Activated CD8-positive, alpha-beta T cell treated with anti-CD3 and anti-CD28 coated beads for 36 hours (primary cell): ENCODE measurements at regions not wholly inside any gene's neighbourhood (a gene's known extent, or its start where the extent isn't known, plus 50 kb on each side); places are given as distances from the start of the nearest gene placed in this dataset.

Experiments
- ATAC-seq: fragments of 200-7000 bp; cut with Tn5 transposase; one replicate; pipeline ENCODE4 v1.10.0; 2021; ENCODE audit warnings: mild to moderate bottlenecking, moderate library complexity
- CTCF ChIA-PET: fragments of 350-600 bp; sonication (Branson Sonifier 250); formaldehyde crosslinking; loops from one replicate; lab custom pipeline; 2021; ENCODE audit warnings: antibody characterized with exemption; lab: Charles Lee
- POLR2A ChIA-PET: fragments of 350-600 bp; sonication (Branson Sonifier 250); formaldehyde crosslinking; loops from one replicate; lab custom pipeline; 2021; ENCODE audit warnings: antibody characterized with exemption; lab: Charles Lee
- DNase-seq: peaks from one replicate; pipeline ENCODE4 v3.0.0-alpha.2; 2020
- H3K27ac Mint-ChIP-seq: one replicate; pipeline ENCODE4 v1.8.0; 2021; ENCODE audit warnings: mild to moderate bottlenecking, mixed read lengths
- H3K27me3 Mint-ChIP-seq: one replicate; pipeline ENCODE4 v1.8.0; 2021; ENCODE audit warnings: mixed read lengths
- H3K36me3 Mint-ChIP-seq: one replicate; pipeline ENCODE4 v1.8.0; 2021; ENCODE audit warnings: low read depth, mixed read lengths
- H3K4me1 Mint-ChIP-seq: one replicate; pipeline ENCODE4 v1.8.0; 2021; ENCODE audit warnings: low read depth, mixed read lengths
- H3K4me3 Mint-ChIP-seq: one replicate; pipeline ENCODE4 v1.8.0; 2021; ENCODE audit warnings: mild to moderate bottlenecking, moderate library complexity, mixed read lengths
- H3K9me3 Mint-ChIP-seq: one replicate; pipeline ENCODE4 v1.8.0; 2021; ENCODE audit warnings: mixed read lengths
- CTCF ChIP-seq: fragments of 200-600 bp; IDR thresholded peaks from one replicate; pipeline ENCODE4 v1.8.0; 2022; ENCODE audit warnings: antibody characterized with exemption, mild to moderate bottlenecking
- intact Hi-C: fragments of 100-400 bp; cut with micrococcal nuclease; formaldehyde crosslinking; loops from one replicate; pipeline ENCODE4 v1.10.0; 2022

- CTCF ChIA-PET, result no interaction called here
- H3K27me3 Mint-ChIP-seq, result no peaks in the 10 kb centered on the region
- no peak for ATAC-seq
Observed at GRCh38 chr6:22800451-22800850, 231.1 kb downstream of the HDGFL1 start.

GRCh38 chr6:22801831-22802230, 232.5 kb downstream of the HDGFL1 start:
- CTCF ChIA-PET, result no interaction called here
- no peaks in the 10 kb centered on the region for H3K36me3 Mint-ChIP-seq
- POLR2A ChIA-PET, result no interaction called here

More at GRCh38 chr6:22800451-22800850, 231.1 kb downstream of the HDGFL1 start:
- no peaks in the 10 kb centered on the region for H3K36me3 Mint-ChIP-seq
- H3K27ac Mint-ChIP-seq, result no peak overlapping the region
- no peak overlapping the region for H3K4me3 Mint-ChIP-seq
- POLR2A ChIA-PET, result no interaction called here
- intact Hi-C loops, result no loop called here
- TF ChIP-seq CTCF, result no peak
- H3K4me1 Mint-ChIP-seq, result no peaks in the 10 kb centered on the region
- peaks cover 3% of the 10 kb centered on the region for H3K9me3 Mint-ChIP-seq
- DNase-seq, result no peak

GRCh38 chr6:22804620-22805261, 235.4 kb downstream of the HDGFL1 start:
- CTCF ChIA-PET, result no interaction called here
- no peak overlapping the region for H3K27ac Mint-ChIP-seq
- TF ChIP-seq CTCF, result no peak
- H3K9me3 Mint-ChIP-seq, result no peaks in the 10 kb centered on the region
- ATAC-seq, result no peak
- no peaks in the 10 kb centered on the region for H3K27me3 Mint-ChIP-seq
- no peak for DNase-seq
- H3K36me3 Mint-ChIP-seq, result no peaks in the 10 kb centered on the region
- no peaks in the 10 kb centered on the region for H3K4me1 Mint-ChIP-seq
- POLR2A ChIA-PET, result no interaction called here
- H3K4me3 Mint-ChIP-seq, result no peak overlapping the region
- intact Hi-C loops, result no loop called here

More at GRCh38 chr6:22801831-22802230, 232.5 kb downstream of the HDGFL1 start:
- H3K4me3 Mint-ChIP-seq, result no peak overlapping the region
- no peak for DNase-seq
- no peak for TF ChIP-seq CTCF
- intact Hi-C loops, result no loop called here
- ATAC-seq, result no peak
- H3K27me3 Mint-ChIP-seq, result no peaks in the 10 kb centered on the region
- no peaks in the 10 kb centered on the region for H3K9me3 Mint-ChIP-seq
- no peak overlapping the region for H3K27ac Mint-ChIP-seq
- no peaks in the 10 kb centered on the region for H3K4me1 Mint-ChIP-seq

GRCh38 chr6:22807261-22807660, 237.9 kb downstream of the HDGFL1 start:
- intact Hi-C loops, result no loop called here
- Mint-ChIP-seq H3K27me3 (no peaks in the 10 kb centered on the region), H3K36me3 (no peaks in the 10 kb centered on the region), H3K27ac (no peak overlapping the region), H3K4me1 (no peaks in the 10 kb centered on the region), H3K9me3 (peaks cover 3% of the 10 kb centered on the region), H3K4me3 (no peak overlapping the region)
- ATAC-seq (no peak), DNase-seq (no peak)
- ChIA-PET CTCF (no interaction called here), POLR2A (no interaction called here)
- TF ChIP-seq CTCF, result no peak

GRCh38 chr6:22807818-22808217, 238.5 kb downstream of the HDGFL1 start:
- Mint-ChIP-seq H3K4me1 (no peaks in the 10 kb centered on the region), H3K4me3 (no peak overlapping the region), H3K36me3 (no peaks in the 10 kb centered on the region), H3K27ac (no peak overlapping the region), H3K27me3 (no peaks in the 10 kb centered on the region), H3K9me3 (peaks cover 3% of the 10 kb centered on the region)
- DNase-seq (no peak), ATAC-seq (no peak)
- ChIA-PET CTCF (no interaction called here), POLR2A (no interaction called here)
- intact Hi-C loops, result no loop called here
- no peak for TF ChIP-seq CTCF
